ENCODE measurements at regions not wholly inside any gene's neighbourhood (a gene's known extent, or its start where the extent isn't known, plus 50 kb on each side); places are given as distances from the start of the nearest gene placed in this dataset.
"Not testable (repeated sequence)": the region's sequence is repeated elsewhere in the genome, so short reads cannot be mapped to it uniquely, and the experiment has no call there.

- DNase-seq (no peak), ATAC-seq (no peak)
- intact Hi-C loops (cut with micrococcal nuclease): no loop called here
Measured at GRCh38 chrX:27186671-27187070, 276.5 kb downstream of the PPP4R3C start.

GRCh38 chrX:27163236-27163635 lies 299.9 kb downstream of the PPP4R3C start:
- no peak for ATAC-seq
- DNase-seq: no peak
- intact Hi-C loops (cut with micrococcal nuclease): no loop called here

GRCh38 chrX:27162496-27162895 lies 300.6 kb downstream of the PPP4R3C start:
- intact Hi-C loops (cut with micrococcal nuclease): no loop called here
- DNase-seq (no peak), ATAC-seq (no peak)

GRCh38 chrX:27156921-27157320 lies 306.2 kb downstream of the PPP4R3C start:
- ATAC-seq; DNase-seq; intact Hi-C loops (cut with micrococcal nuclease): not testable (repeated sequence)

- DNase-seq: no peak
- intact Hi-C loops (cut with micrococcal nuclease): no loop called here
- no peak for ATAC-seq
Measured at GRCh38 chrX:27136325-27136724, 326.8 kb downstream of the PPP4R3C start.

- intact Hi-C loops (cut with micrococcal nuclease): no loop called here
- ATAC-seq (no peak), DNase-seq (no peak)
Measured at GRCh38 chrX:27132862-27133261, 330.3 kb downstream of the PPP4R3C start.

- ATAC-seq; DNase-seq; intact Hi-C loops (cut with micrococcal nuclease): not testable (repeated sequence)
Measured at GRCh38 chrX:27087176-27087575, 376.0 kb downstream of the PPP4R3C start.

GRCh38 chrX:27086237-27086636 lies 376.9 kb downstream of the PPP4R3C start:
- ATAC-seq (no peak), DNase-seq (no peak)
- intact Hi-C loops (cut with micrococcal nuclease): no loop called here

- ATAC-seq (no peak), DNase-seq (no peak)
- intact Hi-C loops (cut with micrococcal nuclease): no loop called here
Measured at GRCh38 chrX:27085346-27085745, 377.8 kb downstream of the PPP4R3C start.

- DNase-seq (no peak), ATAC-seq (no peak)
- intact Hi-C loops (cut with micrococcal nuclease): no loop called here
Measured at GRCh38 chrX:27078371-27078770, 384.8 kb downstream of the PPP4R3C start.

- no peak for DNase-seq
- intact Hi-C loops (cut with micrococcal nuclease): no loop called here
- no peak for ATAC-seq
Measured at GRCh38 chrX:27057883-27058282, 405.3 kb downstream of the PPP4R3C start.

- ATAC-seq: no peak
- no peak for DNase-seq
- intact Hi-C loops (cut with micrococcal nuclease): no loop called here
Measured at GRCh38 chrX:27039332-27039731, 423.8 kb downstream of the PPP4R3C start.

GRCh38 chrX:27008486-27008885 lies 454.7 kb downstream of the PPP4R3C start:
- intact Hi-C loops (cut with micrococcal nuclease): no loop called here
- ATAC-seq: no peak
- no peak for DNase-seq

- intact Hi-C loops (cut with micrococcal nuclease): no loop called here
- no peak for DNase-seq
- no peak for ATAC-seq
Measured at GRCh38 chrX:26999634-27000033, 463.5 kb downstream of the PPP4R3C start.

- ATAC-seq (no peak), DNase-seq (no peak)
- intact Hi-C loops (cut with micrococcal nuclease): no loop called here
Measured at GRCh38 chrX:26958261-26958660, 504.9 kb downstream of the PPP4R3C start.

- intact Hi-C loops (cut with micrococcal nuclease): no loop called here
- DNase-seq (no peak), ATAC-seq (no peak)
Measured at GRCh38 chrX:26954029-26954428, 509.1 kb downstream of the PPP4R3C start.

GRCh38 chrX:26952213-26952612 lies 510.9 kb downstream of the PPP4R3C start:
- intact Hi-C loops (cut with micrococcal nuclease): no loop called here
- no peak for ATAC-seq
- DNase-seq: no peak

- intact Hi-C loops (cut with micrococcal nuclease): no loop called here
- DNase-seq (no peak), ATAC-seq (no peak)
Measured at GRCh38 chrX:26927419-26927818, 535.7 kb downstream of the PPP4R3C start.

- DNase-seq: no peak
- intact Hi-C loops (cut with micrococcal nuclease): no loop called here
- ATAC-seq: no peak
Measured at GRCh38 chrX:26925088-26925487, 538.1 kb downstream of the PPP4R3C start.

GRCh38 chrX:26922278-26922677 lies 540.9 kb downstream of the PPP4R3C start:
- ATAC-seq (no peak), DNase-seq (no peak)
- intact Hi-C loops (cut with micrococcal nuclease): no loop called here

GRCh38 chrX:26918631-26919030 lies 544.5 kb downstream of the PPP4R3C start:
- intact Hi-C loops (cut with micrococcal nuclease): no loop called here
- ATAC-seq (no peak), DNase-seq (no peak)

GRCh38 chrX:26916991-26917390 lies 546.1 kb downstream of the PPP4R3C start:
- DNase-seq (no peak), ATAC-seq (no peak)
- intact Hi-C loops (cut with micrococcal nuclease): no loop called here

Data from left ventricle myocardium superior (tissue), 1 donor.